ENCODE measurements at regions not wholly inside any gene's neighbourhood (a gene's known extent, or its start where the extent isn't known, plus 50 kb on each side); places are given as distances from the start of the nearest gene placed in this dataset.

DNA sequence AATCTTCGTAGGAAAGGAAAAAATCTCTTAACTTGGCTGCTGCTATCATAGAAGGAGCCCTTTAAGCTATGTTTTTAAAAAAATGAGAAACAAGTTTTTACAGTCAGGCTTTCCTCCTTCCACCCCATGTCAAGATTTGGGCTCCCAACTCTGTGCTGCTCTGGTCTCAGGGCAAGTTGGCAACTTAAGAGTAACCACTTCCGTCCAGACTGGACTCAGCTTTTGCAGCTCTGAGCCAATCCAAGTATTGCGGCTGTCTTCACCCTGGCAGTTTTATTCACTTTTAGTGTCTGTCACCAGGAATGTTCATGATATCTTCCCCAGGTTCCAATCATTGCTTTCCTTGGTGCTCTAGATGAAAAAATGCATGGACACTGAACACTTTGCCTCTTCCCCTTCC lies 115.9 kb upstream of the GAS1 start:
- TF ChIP-seq, protein P1, sequence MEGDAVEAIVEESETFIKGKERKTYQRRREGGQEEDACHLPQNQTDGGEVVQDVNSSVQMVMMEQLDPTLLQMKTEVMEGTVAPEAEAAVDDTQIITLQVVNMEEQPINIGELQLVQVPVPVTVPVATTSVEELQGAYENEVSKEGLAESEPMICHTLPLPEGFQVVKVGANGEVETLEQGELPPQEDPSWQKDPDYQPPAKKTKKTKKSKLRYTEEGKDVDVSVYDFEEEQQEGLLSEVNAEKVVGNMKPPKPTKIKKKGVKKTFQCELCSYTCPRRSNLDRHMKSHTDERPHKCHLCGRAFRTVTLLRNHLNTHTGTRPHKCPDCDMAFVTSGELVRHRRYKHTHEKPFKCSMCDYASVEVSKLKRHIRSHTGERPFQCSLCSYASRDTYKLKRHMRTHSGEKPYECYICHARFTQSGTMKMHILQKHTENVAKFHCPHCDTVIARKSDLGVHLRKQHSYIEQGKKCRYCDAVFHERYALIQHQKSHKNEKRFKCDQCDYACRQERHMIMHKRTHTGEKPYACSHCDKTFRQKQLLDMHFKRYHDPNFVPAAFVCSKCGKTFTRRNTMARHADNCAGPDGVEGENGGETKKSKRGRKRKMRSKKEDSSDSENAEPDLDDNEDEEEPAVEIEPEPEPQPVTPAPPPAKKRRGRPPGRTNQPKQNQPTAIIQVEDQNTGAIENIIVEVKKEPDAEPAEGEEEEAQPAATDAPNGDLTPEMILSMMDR (IDR thresholded peaks at IDR 0.05): no peak
- TF ChIP-seq EP300 (IDR thresholded peaks at IDR 0.05) (no peak), POLR2A (IDR thresholded peaks at IDR 0.05) (no peak), POLR2AphosphoS5 (IDR thresholded peaks at IDR 0.05) (no peak)

Data from stomach (tissue), 4 donors.